Spleen (tissue), 11 donors: ENCODE measurements at regions not wholly inside any gene's neighbourhood (a gene's known extent, or its start where the extent isn't known, plus 50 kb on each side); places are given as distances from the start of the nearest gene placed in this dataset.

Source experiments
- DNase-seq: peaks from one replicate; pipeline ENCODE4 v3.0.0-alpha.2; 2020
- H3K27ac ChIP-seq, 8 donors: fragments of 200-600 bp; sonication (generic) in 7 of 8; 1 replicate in 4 of 8; 2 replicates in 4 of 8; pipeline versions ENCODE4 v1.5.0 to v1.8.0; 2016 to 2021; ENCODE audit warnings: inconsistent platforms in 4 of 8, mild to moderate bottlenecking in 4 of 8, moderate library complexity in 1 of 8
- H3K27me3 ChIP-seq, 7 donors: fragments of 200-600 bp; sonication (generic) in 6 of 7; replicated peaks in 1 of 7; 1 replicate in 4 of 7; 2 replicates in 3 of 7; pipeline versions ENCODE4 v1.5.0 to v1.8.0; 2016 to 2021; ENCODE audit warnings: inconsistent platforms in 3 of 7, mild to moderate bottlenecking in 1 of 7
- H3K36me3 ChIP-seq, 6 donors: fragments of 200-600 bp; sonication (generic) in 5 of 6; 1 replicate in 4 of 6; 2 replicates in 2 of 6; pipeline versions ENCODE4 v1.5.0 to v1.8.0; 2016 to 2021; ENCODE audit warnings: inconsistent platforms in 2 of 6
- H3K4me1 ChIP-seq, 6 donors: fragments of 200-600 bp; sonication (generic) in 5 of 6; 1 replicate in 3 of 6; 2 replicates in 3 of 6; pipeline versions ENCODE4 v1.5.0 to v1.8.0; 2016 to 2021; ENCODE audit warnings: inconsistent platforms in 3 of 6
- H3K4me3 ChIP-seq, 8 donors: fragments of 200-600 bp; sonication (generic) in 7 of 8; 1 replicate in 4 of 8; 2 replicates in 4 of 8; pipeline versions ENCODE4 v1.5.0 to v1.8.0; 2016 to 2021; ENCODE audit warnings: inconsistent platforms in 4 of 8, mild to moderate bottlenecking in 4 of 8, moderate library complexity in 2 of 8
- H3K9me3 ChIP-seq, 8 donors: fragments of 200-600 bp; sonication (generic) in 7 of 8; 1 replicate in 4 of 8; 2 replicates in 4 of 8; pipeline versions ENCODE4 v1.5.0 to v1.8.0; 2016 to 2021; ENCODE audit warnings: inconsistent platforms in 4 of 8
- CTCF ChIP-seq, 11 experiments: fragments of 200-600 bp in 7 of 11; fragments of 450-650 bp in 4 of 11; sonication (generic) in 4 of 11; IDR thresholded peaks in 8 of 11; conservative IDR thresholded peaks in 3 of 11; 1 replicate in 7 of 11; 2 replicates in 4 of 11; pipeline versions ENCODE4 v1.4.0 to v1.8.0; 2016 to 2021; ENCODE audit warnings: antibody characterized with exemption in 11 of 11, inconsistent platforms in 4 of 11, mild to moderate bottlenecking in 1 of 11
- POLR2A ChIP-seq, 3 donors: fragments of 450-650 bp; IDR thresholded peaks; one replicate each; pipeline ENCODE4 v1.5.1; 2017; ENCODE audit warnings: antibody characterized with exemption in 3 of 3, mild to moderate bottlenecking in 1 of 3
- POLR2AphosphoS5 ChIP-seq, 3 donors: sonication (generic); formaldehyde crosslinking; IDR thresholded peaks; one replicate each; pipeline ENCODE4 v1.5.1; 2017; ENCODE audit warnings: antibody characterized with exemption in 3 of 3
- WGBS, 5 donors: extraction: QIAGEN DNeasy Blood & Tissue Kit in 3 of 5; methylation state at CpG; one replicate each; pipeline versions ENCODE4 v1.1.5 to v1.1.7; 2013 to 2018; 5-methylcytosine and 5-hydroxymethylcytosine counted together
- intact Hi-C: fragments of 100-400 bp; cut with DNase I; formaldehyde crosslinking; loops from one replicate; pipeline ENCODE4 v1.15.0; 2023; ENCODE audit warnings: low total_unique reads
- donor health status: healthy with polysubstance abuse.
- donor health status: DM: no; HTN: no; CAD: no; lungs with moderate emphysema.
- donor health status: DM: no; HTN: no; CAD: no.
- donor health status: Bipolar disorder and iron deficiency.
- donor health status: healthy.
- donor health status: DM: no; HTN: no; CAD: no.
- donor health status: DM: yes; HTN: yes; CAD: no.

- TF ChIP-seq CTCF (IDR thresholded peaks at IDR 0.05 in 8 of 11, conservative IDR thresholded peaks at IDR 0.05 in 3 of 11) (no peak), POLR2A (IDR thresholded peaks at IDR 0.05) (no peak), POLR2AphosphoS5 (IDR thresholded peaks at IDR 0.05) (no peak)
- Histone ChIP-seq H3K4me3 (no peak overlapping the region), H3K27ac (no peak overlapping the region), H3K36me3 (no peaks in the 10 kb centered on the region), H3K9me3 (no peaks in the 10 kb centered on the region), H3K27me3 (peaks cover 0 to 10% (median 0%) of the 10 kb centered on the region in 7 donors), H3K4me1 (no peaks in the 10 kb centered on the region)
- no peak for DNase-seq
- WGBS, 5 donors: 81 to 91% (median 84%) methylated on average over 9 of the region's 9 CpGs
- intact Hi-C loops: no loop called here
Observed at GRCh38 chr10:30117812-30118501, 58.6 kb upstream of the JCAD start.

- Histone ChIP-seq H3K4me3 (no peak overlapping the region), H3K36me3 (no peaks in the 10 kb centered on the region), H3K4me1 (no peaks in the 10 kb centered on the region), H3K27ac (no peak overlapping the region), H3K9me3 (no peaks in the 10 kb centered on the region), H3K27me3 (peaks cover 0 to 23% (median 0%) of the 10 kb centered on the region in 7 donors)
- DNase-seq: no peak
- WGBS, 5 donors: 70 to 92% (median 86%) methylated on average over 7 of the region's 7 CpGs
- TF ChIP-seq CTCF (IDR thresholded peaks at IDR 0.05 in 8 of 11, conservative IDR thresholded peaks at IDR 0.05 in 3 of 11): no peak
- TF ChIP-seq POLR2AphosphoS5 (IDR thresholded peaks at IDR 0.05): no peak
- TF ChIP-seq POLR2A (IDR thresholded peaks at IDR 0.05): no peak
- intact Hi-C loops: no loop called here
Observed at GRCh38 chr10:30116041-30116491, 56.7 kb upstream of the JCAD start.

- intact Hi-C loops: no loop called here
- Histone ChIP-seq H3K9me3 (no peaks in the 10 kb centered on the region), H3K36me3 (no peaks in the 10 kb centered on the region), H3K27ac (no peak overlapping the region), H3K4me3 (no peak overlapping the region), H3K27me3 (peaks cover 0 to 23% (median 0%) of the 10 kb centered on the region in 7 donors), H3K4me1 (no peaks in the 10 kb centered on the region)
- 71 to 80% (median 74%) methylated on average over 6 of the region's 6 CpGs for WGBS, 5 donors
- no peak for DNase-seq
- TF ChIP-seq CTCF (IDR thresholded peaks at IDR 0.05 in 8 of 11, conservative IDR thresholded peaks at IDR 0.05 in 3 of 11) (no peak), POLR2A (IDR thresholded peaks at IDR 0.05) (no peak), POLR2AphosphoS5 (IDR thresholded peaks at IDR 0.05) (no peak)
Observed at GRCh38 chr10:30115626-30115940, 56.2 kb upstream of the JCAD start.

GRCh38 chr10:30114881-30115625 is 55.7 kb upstream of the JCAD start:
- H3K9me3 ChIP-seq: no peaks in the 10 kb centered on the region
- no peaks in the 10 kb centered on the region for H3K4me1 ChIP-seq
- no peaks in the 10 kb centered on the region for H3K36me3 ChIP-seq
- peaks cover 0 to 23% (median 0%) of the 10 kb centered on the region in 7 donors for H3K27me3 ChIP-seq
- TF ChIP-seq CTCF (IDR thresholded peaks at IDR 0.05 in 8 of 11, conservative IDR thresholded peaks at IDR 0.05 in 3 of 11) (no peak), POLR2AphosphoS5 (IDR thresholded peaks at IDR 0.05) (no peak), POLR2A (IDR thresholded peaks at IDR 0.05) (no peak)
- WGBS, 5 donors: 46 to 56% (median 52%) methylated on average over 13 of the region's 13 CpGs
- no peak overlapping the region for H3K4me3 ChIP-seq
- no peak overlapping the region for H3K27ac ChIP-seq
- intact Hi-C loops: no loop called here
- no peak for DNase-seq
